SK-N-SH (cell line): ENCODE measurements at regions not wholly inside any gene's neighbourhood (a gene's known extent, or its start where the extent isn't known, plus 50 kb on each side); places are given as distances from the start of the nearest gene placed in this dataset.

ENCODE experiments used
- CHD2 ChIP-seq: fragments of 150-350 bp; IDR thresholded peaks from 2 replicates; pipeline ENCODE4 v1.6.1; 2018; ENCODE audit warnings: low read length; ENCODE audit not compliant: partially characterized antibody
- ELF1 ChIP-seq: IDR thresholded peaks from 2 replicates; pipeline ENCODE4 v1.4.0; 2012
- EP300 ChIP-seq, 2 experiments: IDR thresholded peaks; 2 replicates each; pipeline versions ENCODE4 v1.4.0 to v1.6.1; 2012; ENCODE audit warnings: borderline replicate concordance in 1 of 2, low read depth in 1 of 2, low read length in 1 of 2
- FOSL2 ChIP-seq: IDR thresholded peaks from 2 replicates; pipeline ENCODE4 v1.4.0; 2012; ENCODE audit warnings: low read depth, mild to moderate bottlenecking, moderate library complexity, borderline replicate concordance
- JUND ChIP-seq: IDR thresholded peaks from 2 replicates; pipeline ENCODE4 v1.4.0; 2012
- NRF1 ChIP-seq: IDR thresholded peaks from 2 replicates; pipeline ENCODE4 v1.6.1; 2012; ENCODE audit warnings: low read depth, mild to moderate bottlenecking, low read length
- POLR2AphosphoS5 ChIP-seq: IDR thresholded peaks from 2 replicates; pipeline ENCODE4 v1.6.1; 2012; ENCODE audit warnings: low read depth, low read length
- TAF1 ChIP-seq: IDR thresholded peaks from 2 replicates; pipeline ENCODE4 v1.6.1; 2012; ENCODE audit warnings: low read depth, mild to moderate bottlenecking, low read length, moderate library complexity, borderline replicate concordance
- YY1 ChIP-seq: IDR thresholded peaks from 2 replicates; pipeline ENCODE4 v1.4.0; 2012; ENCODE audit warnings: low read depth, mild to moderate bottlenecking
- TF ChIP-seq, protein P1 (sequence below): fragments of 200-600 bp; sonication (generic); IDR thresholded peaks from 2 replicates; pipeline ENCODE4 v1.6.1; 2017; ENCODE audit warnings: antibody characterized with exemption, mild to moderate bottlenecking, moderate library complexity

DNA sequence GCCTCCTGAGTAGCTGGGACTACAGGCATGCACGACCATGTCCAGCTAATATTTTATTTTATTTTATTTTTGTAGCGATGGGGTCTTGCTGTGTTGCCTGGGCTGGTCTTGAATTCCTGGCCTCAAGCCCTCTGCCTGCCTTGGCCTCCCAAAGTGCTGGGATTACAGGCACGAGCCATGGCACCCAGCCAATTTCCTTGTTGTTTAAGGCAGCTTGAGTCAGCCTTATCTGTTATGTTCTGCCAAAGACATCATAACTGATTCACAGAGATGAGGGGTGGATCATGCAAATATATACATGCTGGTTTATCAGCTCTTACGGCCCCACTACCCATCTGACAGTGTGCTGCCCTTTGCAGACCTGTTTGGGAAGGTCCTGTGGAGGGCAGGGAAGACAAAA lies 826.7 kb downstream of the TYW1 start:
- TF ChIP-seq, protein P1, sequence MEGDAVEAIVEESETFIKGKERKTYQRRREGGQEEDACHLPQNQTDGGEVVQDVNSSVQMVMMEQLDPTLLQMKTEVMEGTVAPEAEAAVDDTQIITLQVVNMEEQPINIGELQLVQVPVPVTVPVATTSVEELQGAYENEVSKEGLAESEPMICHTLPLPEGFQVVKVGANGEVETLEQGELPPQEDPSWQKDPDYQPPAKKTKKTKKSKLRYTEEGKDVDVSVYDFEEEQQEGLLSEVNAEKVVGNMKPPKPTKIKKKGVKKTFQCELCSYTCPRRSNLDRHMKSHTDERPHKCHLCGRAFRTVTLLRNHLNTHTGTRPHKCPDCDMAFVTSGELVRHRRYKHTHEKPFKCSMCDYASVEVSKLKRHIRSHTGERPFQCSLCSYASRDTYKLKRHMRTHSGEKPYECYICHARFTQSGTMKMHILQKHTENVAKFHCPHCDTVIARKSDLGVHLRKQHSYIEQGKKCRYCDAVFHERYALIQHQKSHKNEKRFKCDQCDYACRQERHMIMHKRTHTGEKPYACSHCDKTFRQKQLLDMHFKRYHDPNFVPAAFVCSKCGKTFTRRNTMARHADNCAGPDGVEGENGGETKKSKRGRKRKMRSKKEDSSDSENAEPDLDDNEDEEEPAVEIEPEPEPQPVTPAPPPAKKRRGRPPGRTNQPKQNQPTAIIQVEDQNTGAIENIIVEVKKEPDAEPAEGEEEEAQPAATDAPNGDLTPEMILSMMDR: no peak
- TF ChIP-seq JUND: no peak
- no peak for TF ChIP-seq YY1
- no peak for TF ChIP-seq CHD2
- no peak for TF ChIP-seq FOSL2
- TF ChIP-seq EP300 (IDR thresholded peaks at IDR 0.05; ENCODE audit: borderline replicate concordance in 1 of 2, low read depth in 1 of 2, low read length in 1 of 2): no peak
- no peak for TF ChIP-seq ELF1
- no peak for TF ChIP-seq POLR2AphosphoS5
- TF ChIP-seq NRF1: no peak
- no peak for TF ChIP-seq TAF1
